GM21737 (cell line): ENCODE measurements at regions not wholly inside any gene's neighbourhood (a gene's known extent, or its start where the extent isn't known, plus 50 kb on each side); places are given as distances from the start of the nearest gene placed in this dataset.

Experiments
- ATAC-seq: cut with Tn5 transposase; IDR thresholded peaks from one replicate; pipeline ENCODE4 v1.9.1; 2021; ENCODE audit warnings: mild to moderate bottlenecking, moderate library complexity; ENCODE audit not compliant: unreplicated experiment

DNA sequence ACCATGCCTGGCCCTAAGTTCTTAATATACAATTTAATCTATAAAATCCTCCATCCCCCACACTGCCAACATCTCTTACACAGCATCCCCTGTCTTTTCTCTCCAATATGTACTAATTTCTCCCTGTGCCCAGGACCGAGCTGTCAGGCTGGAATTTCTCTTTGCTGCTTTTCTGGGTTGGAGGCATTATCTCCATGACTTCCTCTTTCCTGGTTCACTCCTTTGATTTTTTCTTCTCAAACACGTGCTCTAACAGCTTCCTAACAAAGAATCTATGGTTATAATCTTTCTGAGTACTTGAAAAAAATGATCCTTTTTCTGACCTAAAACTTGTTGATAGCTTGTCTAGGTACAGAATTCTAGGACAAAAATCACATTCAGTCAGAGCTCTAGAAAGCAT is 112.8 kb downstream of the C1D start:
- ATAC-seq = no peak

DNA sequence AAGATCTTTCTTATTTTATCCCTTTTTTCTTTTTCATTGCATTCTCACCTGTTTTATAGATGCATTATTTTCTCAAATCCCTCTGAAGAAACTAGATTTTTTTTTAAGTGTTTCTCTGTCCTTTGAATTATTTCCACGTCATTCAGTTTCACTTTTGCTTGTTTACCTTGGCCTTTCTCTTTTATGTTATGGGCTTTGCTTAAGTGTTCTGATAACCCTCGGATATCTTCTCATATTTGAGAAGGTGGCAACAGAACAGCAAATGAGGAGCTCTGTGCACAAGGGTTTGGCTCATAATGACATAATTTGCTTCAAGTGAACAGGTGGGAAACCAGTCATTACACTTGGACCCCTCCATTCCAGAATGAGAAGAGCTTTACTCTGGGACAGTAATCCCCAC is 111.9 kb downstream of the C1D start:
- ATAC-seq = no peak

- no peak for ATAC-seq
Observed at GRCh38 chr2:67952066-67952465, 110.7 kb downstream of the C1D start.

GRCh38 chr2:67954093-67954748 is 108.6 kb downstream of the C1D start:
- no peak for ATAC-seq

DNA sequence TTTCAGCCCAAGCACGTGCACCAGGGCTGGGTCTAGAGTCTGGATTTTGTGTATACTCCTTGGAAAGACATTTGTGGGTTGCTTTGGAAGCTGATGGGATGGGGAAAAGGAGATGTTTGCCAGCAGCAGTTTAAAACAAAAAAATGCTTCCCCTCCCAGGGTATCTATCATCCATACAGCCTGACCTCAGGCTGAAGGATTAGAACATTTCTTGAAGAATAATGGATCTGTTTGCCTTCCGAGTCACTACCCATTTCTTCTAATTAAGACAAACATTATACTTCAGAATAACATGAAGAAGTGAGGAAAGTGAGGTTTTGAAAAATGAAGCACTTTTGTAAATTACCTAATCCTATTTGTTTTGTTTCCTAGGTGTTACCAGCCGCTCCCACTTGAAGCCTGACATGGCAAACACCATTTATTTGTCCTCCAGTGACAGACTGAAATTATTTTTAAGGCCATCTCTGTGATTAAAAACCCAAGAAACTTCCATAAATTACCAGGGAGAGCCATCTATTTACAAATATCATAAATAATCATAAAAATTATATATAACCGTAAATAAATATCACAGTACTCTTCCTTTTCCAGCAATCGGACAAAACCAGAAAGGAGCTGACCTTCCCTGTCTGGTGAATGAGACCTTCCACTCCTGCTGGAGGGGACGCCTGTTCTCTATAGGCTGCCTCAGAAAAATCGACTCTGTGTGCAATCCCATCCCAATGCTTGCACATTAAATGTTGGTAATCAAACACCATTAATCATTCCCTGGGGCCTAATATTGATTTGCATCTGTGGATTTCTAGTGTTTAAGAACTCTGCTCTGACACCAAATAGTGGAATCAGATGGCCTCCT is 106.8 kb downstream of the C1D start:
- no peak for ATAC-seq

GRCh38 chr2:67965246-67965645 is 97.6 kb downstream of the C1D start:
- no peak for ATAC-seq

GRCh38 chr2:67970071-67970470 is 92.7 kb downstream of the C1D start:
- no peak for ATAC-seq

GRCh38 chr2:67970542-67970941 is 92.3 kb downstream of the C1D start:
- no peak for ATAC-seq

- no peak for ATAC-seq
Observed at GRCh38 chr2:67974559-67975430, 88.0 kb downstream of the C1D start.

DNA sequence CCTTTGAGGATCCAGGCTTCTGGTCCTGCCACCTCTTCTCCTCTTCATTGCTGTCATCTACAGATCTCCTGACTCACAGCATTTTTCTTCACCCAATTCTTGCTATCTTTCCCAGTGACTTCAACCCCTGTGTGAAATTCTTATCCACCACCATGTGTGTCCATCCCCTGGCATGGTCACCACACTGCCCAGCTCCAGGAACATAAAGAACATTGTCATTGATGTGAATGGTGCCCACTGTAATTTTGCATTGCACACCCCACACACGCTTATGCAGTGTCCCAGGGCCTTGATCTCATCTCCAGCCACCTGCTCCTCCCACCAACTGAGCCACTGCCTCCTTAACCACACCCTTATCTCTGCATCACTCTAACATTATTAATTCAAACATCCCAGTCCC is 85.3 kb downstream of the C1D start:
- no peak for ATAC-seq

- no peak for ATAC-seq
Observed at GRCh38 chr2:67982956-67983355, 79.8 kb downstream of the C1D start.

- no peak for ATAC-seq
Observed at GRCh38 chr2:67984600-67984999, 78.2 kb downstream of the C1D start.

- no peak for ATAC-seq
Observed at GRCh38 chr2:67985586-67985985, 77.2 kb downstream of the C1D start.

- ATAC-seq = no peak
Observed at GRCh38 chr2:67986258-67986657, 76.5 kb downstream of the C1D start.
